ENCODE measurements at regions not wholly inside any gene's neighbourhood (a gene's known extent, or its start where the extent isn't known, plus 50 kb on each side); places are given as distances from the start of the nearest gene placed in this dataset.

DNA sequence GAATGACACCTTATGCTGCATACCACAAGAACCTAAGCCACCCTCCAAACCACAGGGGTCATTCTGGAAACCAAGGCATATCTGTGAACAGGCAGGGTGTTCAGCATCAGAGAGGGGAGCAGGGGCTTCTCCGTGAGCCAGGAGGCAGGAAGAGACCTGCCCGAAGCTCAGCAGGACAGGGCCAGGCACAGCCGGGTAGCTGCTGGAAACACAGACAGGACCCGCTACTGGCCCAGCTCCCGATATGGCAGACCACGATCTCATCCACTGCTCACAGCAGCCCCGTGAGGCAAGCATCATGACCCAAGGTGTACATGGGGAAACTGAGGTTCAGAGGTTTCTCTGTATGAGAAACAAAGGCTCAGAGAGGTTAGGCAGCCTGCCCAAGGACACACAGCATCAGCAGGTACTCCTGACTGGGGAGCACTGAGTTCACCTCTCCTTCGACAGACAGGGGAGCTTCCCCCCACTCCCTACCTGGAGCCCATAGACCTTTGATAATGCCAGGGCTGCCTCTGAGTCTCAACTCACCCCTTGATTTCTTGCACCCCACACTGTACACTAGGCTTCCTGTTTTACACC is 317.7 kb downstream of the MATN1 start:
- no peak for DNase-seq (ENCODE audit: low spot score)

DNA sequence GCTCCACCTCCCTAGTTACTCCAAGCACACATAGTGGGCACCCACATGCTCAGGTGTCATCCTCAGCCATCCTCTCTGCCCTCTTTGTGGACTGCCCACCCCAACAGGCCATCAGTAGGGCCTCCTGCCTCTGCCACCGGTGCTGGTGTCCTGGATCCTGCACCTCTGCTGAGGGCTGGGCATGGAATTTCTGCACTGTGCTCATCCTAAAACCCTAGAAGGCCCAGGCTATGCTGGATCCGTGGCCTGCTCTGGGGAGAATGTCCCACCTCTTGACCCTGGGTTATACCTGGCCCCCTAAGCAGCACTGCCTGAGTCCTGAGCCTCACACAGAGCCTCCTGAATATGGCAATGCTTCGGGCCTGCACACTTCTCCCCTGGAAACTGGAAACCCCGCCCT is 318.3 kb downstream of the MATN1 start:
- DNase-seq (ENCODE audit: low spot score) = no peak

DNA sequence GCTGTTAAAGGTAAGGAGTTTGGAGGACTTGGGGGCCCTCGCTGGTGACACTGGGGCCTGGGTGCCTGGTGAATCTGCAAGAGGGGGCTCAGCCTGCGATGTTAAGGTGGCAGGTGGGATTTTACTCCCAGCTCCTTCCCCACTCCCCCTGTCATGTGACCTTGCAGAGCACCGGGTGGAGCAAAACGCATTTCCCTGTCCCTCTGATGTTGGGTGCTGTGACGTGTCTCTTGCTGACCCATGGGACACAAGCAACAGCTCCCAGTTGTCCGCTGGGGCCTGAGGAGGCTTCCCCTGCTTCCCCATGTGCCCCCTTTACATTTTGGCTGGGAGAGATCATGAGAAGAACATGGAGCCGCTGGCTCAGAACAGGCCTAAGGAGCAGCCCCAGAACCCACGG is 319.0 kb downstream of the MATN1 start:
- no peak for DNase-seq (ENCODE audit: low spot score)

DNA sequence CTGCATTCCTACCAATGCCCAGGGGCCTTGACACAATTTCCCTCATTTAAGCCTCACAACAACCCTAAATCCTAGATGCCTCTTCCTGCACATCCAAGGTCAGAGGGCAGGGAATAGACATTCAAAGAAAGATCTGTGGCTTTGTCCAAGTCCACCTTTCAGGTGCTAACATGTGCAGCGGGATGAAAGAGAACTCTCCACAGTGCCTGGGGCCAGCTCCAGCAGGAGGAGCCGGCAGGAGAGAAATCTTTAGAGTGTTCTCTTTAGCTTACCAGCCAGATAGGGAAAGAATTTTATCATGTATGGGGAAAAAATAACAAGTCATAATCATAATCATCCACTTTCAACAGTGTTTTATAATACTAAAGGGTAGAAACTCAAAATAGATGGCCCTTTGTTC is 319.7 kb downstream of the MATN1 start:
- DNase-seq (ENCODE audit: low spot score) = no peak

DNA sequence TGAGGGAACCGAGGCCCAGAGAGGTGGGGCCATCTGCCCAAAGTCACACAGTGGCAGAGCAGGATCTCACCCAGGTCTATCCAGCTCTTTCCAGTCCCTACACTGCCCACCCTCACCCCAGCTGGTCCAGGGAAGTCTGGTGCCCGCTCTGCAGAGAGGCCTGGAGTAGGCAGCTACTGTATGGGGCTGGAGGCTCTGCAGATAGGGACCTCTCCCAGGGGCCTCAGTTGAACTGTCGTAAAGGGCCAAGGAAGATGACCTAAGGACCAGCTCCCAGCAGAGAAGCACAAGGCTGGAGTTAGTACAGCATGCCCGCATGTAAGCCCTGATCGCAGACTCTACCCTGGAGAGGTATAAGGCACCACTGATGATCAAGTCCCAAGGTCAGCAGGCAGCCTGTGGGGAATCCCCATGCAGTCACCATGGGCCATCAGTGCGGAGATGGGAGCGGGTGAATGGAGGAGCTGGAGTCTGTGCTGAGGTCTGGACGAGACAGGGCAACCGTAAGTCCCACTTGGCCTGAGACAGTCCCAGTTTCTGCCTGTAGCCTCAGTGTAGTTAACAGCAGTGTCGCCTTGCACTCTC is 320.2 kb downstream of the MATN1 start:
- DNase-seq (ENCODE audit: low spot score) = no peak

DNA sequence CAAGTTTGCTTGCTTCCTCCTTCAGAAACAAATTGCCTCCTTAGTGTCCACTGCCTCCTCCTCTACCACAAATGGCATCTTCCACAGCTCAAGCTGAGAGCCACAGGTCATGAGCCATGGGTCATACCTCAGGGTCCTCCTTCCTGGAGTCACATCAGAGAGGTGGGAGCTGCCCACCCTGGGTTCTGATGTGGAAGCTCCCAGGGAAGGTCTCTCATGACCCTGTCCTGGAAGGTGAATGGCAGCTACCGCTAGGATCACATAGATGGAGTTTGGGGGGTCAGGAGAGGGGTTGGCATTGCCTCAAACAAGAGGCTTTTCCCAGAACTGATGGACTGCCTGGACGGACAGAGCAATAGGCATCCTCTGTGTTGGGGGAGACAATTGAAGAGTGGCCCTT is 321.4 kb downstream of the MATN1 start:
- DNase-seq (ENCODE audit: low spot score) = no peak

DNA sequence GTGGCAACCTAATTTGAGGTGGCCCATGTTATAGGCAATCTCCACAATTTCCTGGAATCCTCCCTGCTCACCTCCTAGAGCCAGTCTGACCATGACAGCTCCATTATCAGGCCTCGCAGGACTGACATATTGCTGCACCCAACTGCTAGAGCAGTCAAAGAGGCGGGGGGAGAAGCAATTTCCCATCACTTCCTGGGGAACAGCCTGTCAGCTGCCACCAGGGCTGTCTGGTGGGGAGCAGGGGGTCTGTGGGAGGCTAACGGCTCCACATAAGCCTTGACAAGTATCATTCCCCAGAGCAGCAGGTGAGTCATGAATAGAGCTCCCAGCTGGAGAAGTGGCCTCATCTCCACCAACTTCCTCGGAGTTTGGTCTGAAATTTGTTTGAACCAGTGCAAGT is 322.9 kb downstream of the MATN1 start:
- DNase-seq (ENCODE audit: low spot score) = no peak

DNA sequence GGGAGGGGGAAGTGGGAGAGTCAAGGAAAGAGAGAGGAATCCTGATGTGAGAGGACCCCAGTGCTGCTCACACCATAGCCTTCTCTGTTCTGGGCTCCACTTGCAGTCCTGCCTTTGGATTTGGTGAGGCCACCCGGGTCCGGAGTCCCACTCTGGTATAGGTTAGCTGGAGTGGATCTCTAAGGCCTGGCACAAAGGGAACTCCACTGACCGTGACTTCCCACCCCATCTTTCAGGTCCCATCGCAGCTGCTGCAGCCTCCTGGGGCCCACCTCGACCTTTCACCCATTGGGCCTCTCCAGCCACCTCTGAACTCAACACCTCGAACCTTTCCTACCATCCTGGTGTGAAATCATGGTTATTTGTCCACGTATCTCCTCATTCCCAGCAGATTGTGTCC is 324.4 kb downstream of the MATN1 start:
- DNase-seq (ENCODE audit: low spot score) = no peak

DNA sequence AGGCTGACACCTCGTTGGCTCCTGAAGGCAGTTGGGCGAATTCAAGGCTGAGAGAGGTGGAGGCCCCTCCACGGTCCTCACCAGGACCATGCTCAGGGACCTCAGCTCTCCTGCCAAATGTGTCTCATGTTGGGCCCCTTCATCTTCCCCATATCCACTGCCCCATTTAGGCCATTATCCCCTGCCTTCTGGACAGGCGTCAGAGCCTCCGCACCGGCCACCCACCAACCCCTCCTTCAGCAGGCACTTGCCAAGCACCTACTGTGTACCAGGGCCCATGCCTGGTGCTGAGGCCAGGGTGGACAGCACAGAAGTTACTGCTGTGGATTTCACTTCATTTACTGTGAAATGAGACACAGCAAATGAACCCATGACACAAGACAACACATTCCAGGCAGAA is 325.8 kb downstream of the MATN1 start:
- no peak for DNase-seq (ENCODE audit: low spot score)

DNA sequence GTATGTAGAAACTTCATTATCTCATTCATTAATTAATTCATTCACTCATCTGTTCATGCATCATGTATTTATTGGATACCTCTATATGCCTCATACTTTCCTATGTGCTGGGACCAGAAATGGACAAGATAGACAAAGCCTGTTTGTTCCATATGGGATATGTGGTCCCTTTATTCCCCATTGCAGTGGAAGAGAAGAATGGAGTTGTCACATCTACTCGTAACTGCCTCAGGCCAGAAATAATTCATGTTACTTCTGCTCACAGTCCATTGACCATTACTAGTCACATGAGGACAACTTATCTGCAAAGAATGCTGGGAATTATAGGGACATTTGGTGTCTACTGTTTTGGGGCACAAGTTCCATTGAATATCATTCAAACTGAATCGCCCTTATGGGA is 327.8 kb downstream of the MATN1 start:
- DNase-seq (ENCODE audit: low spot score) = no peak

DNA sequence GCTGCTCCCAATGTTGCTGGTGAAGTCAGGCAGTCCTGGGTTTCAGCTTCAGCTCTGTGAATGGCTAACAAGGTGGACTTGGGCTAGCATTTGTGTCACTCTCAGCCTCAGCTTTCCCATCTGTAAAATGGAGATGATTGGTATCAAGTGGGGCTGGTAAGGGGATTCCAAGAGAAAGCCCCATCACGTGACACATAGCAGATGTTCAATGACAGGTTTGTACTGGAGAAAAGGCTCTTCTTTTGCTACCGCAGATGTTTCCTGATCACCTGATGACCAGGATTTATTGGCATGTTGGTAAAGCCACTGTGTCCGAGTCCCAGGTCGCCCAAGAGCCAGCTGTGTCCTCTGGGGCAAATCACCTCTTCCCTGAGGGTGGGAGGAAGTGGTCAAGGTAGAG is 335.0 kb downstream of the MATN1 start:
- no peak for DNase-seq (ENCODE audit: low spot score)

DNA sequence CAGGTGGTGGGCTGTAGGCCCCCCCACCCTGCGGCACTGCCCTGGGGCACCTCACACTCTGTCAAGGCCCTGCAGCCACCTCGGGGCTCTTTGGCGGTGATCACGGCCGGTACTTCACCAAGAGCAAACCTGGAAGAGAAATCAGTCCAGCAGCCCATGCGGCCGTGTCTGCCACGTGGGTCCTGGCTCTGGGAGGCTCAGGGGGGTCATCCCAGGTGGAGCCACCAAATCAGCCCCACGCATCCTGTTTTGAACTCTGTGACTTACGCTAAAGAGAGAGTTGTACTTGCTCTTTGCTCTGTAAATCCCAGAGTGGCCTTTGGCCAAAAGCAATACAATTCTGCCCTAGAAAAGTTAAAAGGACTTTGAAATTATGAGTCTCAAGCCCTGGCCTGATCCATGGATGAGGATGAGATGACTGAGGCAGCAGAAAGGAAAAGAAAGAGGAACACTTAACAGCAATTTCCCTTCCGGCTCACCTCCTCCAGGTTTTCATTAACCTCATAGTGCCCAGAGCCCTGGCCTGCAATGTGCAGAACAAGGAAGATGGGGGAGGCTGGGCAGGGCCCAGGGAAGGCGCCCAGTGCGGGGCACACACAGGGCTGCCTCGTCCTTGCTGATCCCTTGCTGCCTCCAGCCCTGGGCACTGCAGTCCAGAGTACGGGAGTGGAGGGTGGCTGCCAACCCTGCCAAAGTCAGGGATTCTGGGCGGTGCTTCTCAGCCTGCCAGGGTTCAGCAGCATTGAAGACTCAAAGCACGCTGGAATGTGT is 337.0 kb downstream of the MATN1 start:
- no peak for DNase-seq (ENCODE audit: low spot score)

DNA sequence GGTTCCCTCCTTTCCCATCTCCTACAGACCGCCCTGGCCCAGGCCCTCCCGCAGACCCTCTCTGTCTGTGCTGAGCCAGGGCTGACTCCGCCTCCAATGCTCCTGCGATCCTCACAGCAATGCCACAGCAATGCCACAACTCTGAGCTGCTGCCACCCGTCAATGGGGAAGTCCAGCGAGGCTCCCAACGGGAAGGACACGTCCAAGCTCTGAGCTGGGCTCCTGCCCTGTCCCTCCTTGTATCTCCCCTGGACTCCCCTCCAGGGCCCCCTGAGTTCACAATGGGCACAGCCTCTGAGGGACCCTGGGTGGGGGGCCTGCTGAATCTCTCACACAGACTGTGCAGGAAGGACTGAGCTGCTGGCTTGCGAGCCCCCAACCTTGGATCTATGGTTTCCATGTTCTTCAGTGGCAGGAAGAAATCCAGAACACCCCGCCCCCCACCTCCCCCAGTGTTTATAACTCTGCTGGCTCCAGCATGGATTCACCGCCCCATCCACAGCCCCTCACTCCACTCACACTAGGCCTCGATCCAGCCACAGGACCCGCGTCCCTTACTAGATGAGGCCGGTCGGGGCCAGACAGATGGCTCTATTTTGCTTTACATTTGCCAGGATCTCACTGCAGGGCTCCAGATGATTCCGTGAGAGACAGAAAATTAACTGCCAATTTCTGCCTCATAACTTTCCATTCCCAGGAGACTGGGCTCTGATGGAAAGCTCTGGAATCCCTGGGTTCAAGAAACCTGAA is 338.0 kb downstream of the MATN1 start:
- no peak for DNase-seq (ENCODE audit: low spot score)

DNA sequence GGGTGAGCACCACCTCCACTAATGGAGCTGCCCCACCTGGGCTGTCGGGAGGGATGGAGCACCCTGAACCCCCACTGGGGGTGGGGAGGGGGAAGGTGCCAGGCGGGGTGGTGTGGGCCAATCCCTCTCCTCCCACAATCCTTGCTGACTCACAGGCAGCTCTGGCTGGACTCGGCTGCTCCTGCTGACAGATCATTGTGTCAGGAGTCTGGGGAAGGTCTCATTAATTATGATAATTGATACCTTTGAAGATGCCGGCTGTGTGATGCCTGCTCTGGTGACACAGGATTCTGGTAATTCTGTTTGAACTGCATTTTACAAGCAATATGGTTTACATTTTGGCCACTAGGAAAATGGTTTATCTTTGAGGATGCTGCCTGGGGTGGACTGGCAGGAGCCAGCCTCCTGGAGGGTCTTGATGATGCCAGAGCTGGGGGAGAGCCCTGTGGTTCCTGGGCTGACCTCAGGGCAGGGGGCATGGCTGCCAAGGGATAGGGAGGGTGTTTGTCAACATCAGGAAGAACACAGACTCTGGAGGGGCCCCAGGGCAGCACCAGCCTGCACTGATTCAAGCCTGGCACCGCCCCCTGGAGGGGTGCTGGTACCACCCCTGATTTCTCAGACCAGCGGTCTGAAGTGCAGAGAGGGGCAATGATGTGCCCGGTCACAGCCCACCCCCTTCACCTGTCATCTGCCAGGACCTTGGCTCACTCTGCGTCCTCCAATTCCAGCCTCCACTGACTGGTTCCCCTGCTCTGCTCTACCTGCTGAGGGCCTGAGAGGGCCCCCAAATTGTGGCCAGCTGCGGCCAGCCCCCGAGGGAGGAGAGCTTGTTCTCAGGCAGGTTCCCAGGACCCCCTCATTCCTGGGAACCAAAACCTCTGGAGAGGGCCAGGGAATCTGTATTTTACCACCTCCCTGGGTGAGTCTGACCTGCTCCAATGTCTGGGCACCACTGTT is 338.8 kb downstream of the MATN1 start:
- no peak for DNase-seq (ENCODE audit: low spot score)

DNA sequence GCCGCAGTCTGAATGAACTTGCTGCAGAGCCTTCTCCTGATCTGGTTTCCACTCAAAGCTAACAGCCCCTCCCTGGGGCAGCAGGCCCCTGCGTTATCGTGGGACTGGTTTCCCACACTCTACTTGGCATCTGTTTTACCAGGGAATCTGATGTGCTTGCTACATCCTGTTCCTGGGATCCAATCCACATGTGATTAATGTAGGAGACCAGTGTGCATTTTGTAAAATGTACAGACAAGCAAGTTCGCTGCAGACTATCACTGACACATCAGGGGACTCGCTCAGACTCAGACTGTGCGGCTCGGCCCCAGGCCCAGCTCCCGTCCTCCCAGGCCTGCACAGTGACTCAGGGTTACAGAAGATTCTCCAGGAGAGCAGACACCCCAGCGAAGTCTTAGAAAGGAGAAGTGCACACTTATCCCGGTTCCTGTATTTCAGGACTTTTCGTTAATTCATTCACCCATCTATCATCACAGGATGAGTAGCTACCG is 340.1 kb downstream of the MATN1 start:
- DNase-seq (ENCODE audit: low spot score) = no peak

DNA sequence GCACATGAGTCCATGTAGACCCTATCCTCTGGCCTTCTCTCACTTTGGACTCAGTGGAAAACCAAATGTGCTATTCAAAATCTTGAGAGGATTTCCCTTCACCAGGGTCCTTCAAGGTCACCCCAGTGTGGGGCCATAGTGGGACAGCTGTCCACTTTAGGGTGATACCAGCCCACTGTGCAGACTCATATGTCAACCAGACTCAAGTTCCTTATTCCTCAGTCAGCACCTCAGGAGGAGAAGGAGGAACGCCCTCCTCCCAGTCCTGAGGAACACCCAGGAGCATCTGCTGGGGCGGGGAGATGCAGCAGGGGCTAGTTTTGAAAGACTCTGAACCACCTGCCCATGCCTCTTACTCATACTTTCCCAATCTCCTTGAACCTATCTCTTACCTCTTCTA is 340.9 kb downstream of the MATN1 start:
- DNase-seq (ENCODE audit: low spot score) = no peak

DNA sequence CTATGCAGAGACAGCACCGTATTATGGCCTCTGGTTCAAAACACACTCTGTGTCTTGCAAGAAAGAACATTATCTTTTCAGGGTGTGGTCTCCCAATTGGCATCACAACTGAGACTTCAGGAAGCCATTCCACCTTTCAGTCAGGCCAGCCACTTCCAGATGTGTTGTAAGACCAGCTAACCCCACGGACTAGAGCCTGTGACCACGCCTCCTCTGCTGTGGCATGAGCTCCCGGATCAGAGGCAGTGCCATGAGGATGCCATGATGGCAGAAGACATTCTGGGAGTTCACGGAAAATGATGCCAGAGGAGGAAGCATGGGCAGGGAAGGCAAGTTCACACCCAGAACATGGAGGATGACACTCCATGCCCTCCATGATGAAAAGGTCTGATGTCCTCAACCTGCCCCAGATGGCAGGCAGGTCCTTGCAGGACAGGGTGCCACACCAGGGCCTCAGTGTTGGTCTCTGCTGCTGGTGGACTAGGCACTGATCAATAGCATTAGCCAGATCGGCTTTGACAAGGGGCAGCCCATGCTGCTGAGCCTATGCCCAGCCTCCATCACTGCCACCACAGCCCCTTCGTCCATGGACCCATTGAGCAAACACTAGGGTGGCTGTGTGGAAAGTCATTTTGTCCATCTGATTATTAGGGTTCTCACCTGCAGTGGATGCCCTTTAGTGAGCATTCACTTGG is 341.6 kb downstream of the MATN1 start:
- no peak for DNase-seq (ENCODE audit: low spot score)

DNA sequence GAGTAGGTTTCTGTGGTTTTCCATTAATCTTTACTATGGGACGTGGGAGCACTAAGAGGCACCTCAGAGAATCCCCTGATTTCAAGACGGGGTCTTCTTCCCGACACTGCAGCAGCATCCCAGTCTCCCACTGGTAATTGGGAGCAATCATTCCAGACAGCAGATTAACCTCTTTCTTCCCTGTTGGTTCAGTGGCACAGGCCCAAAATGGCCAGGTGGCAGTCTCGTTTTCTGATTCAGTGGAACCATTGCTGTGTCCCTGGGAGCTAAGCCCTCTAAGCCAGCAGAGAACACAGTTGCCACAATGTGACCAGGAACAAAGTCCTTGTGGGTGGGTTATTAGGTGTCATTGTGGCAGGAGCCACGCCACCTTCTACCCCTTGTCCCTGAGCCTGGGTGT is 342.1 kb downstream of the MATN1 start:
- DNase-seq (ENCODE audit: low spot score) = no peak

DNA sequence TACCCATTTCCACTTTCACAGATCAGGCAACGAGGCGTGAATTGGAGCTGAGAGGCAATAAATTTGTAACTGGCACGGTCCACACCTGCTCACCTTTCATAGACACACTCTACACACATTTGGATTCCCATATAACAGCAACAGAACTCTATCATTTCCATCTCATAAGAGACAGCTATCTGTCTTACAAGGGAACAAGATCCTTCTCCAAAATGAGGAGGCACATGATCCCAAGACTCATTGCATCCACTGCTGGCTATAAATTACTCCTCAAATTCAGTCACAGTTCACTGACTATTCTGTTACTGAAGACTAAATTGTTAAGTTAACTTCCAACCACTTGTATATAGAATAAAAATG is 342.8 kb downstream of the MATN1 start:
- DNase-seq (ENCODE audit: low spot score) = no peak

DNA sequence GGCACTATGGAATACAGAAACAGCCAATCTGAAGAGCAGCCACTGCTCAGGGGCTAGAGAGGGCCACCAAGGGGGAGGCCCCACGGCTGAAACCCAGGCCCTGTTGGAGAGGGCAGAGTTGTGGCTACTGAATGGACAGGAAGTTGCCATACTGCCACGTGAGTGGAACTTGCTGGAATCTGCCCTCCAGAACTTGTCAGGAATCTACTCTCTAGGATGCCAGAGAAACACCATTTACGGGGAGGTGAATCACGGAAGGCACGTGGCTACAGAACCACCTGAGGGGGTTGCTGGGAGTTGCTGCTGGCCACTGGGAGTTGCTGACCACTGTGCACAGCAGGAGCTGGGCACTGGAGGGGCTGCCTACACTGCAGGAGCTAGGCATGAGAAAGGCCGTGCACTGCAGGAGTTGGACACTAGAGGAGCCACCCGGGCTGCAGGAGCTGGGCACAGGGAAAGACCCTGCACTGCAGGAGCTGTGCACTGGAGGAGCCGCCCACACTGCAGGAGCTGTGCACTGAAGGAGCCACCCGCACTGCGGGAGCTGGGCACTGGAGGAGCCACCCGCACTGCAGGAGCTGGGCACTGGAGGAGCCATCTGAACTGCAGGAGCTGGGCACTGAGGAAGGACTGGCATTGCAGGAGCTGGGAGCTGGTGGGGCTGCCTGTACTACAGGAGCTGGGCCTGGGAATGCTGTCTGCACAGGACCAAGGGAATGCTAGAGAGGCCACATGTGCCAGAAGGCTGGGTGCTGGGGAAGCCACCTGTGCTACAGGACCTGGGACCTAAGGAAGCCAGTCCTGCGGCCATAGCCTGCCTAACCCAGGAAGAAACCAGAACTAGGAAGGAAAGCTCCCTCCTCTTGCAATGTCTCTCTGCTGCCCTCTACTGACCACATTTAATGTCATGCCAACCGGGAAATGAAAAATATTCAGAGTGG is 343.4 kb downstream of the MATN1 start:
- DNase-seq (ENCODE audit: low spot score) = peak; percentile 76
